Activated CD8-positive, alpha-beta T cell treated with anti-CD3 and anti-CD28 coated beads for 36 hours (primary cell): ENCODE measurements at regions not wholly inside any gene's neighbourhood (a gene's known extent, or its start where the extent isn't known, plus 50 kb on each side); places are given as distances from the start of the nearest gene placed in this dataset.

Experiments used
- ATAC-seq: fragments of 200-7000 bp; cut with Tn5 transposase; one replicate; pipeline ENCODE4 v1.10.0; 2021; ENCODE audit warnings: mild to moderate bottlenecking, moderate library complexity
- CTCF ChIA-PET: fragments of 350-600 bp; sonication (Branson Sonifier 250); formaldehyde crosslinking; loops from one replicate; lab custom pipeline; 2021; ENCODE audit warnings: antibody characterized with exemption; lab: Charles Lee
- POLR2A ChIA-PET: fragments of 350-600 bp; sonication (Branson Sonifier 250); formaldehyde crosslinking; loops from one replicate; lab custom pipeline; 2021; ENCODE audit warnings: antibody characterized with exemption; lab: Charles Lee
- DNase-seq: peaks from one replicate; pipeline ENCODE4 v3.0.0-alpha.2; 2020
- H3K27ac Mint-ChIP-seq: one replicate; pipeline ENCODE4 v1.8.0; 2021; ENCODE audit warnings: mild to moderate bottlenecking, mixed read lengths
- H3K27me3 Mint-ChIP-seq: one replicate; pipeline ENCODE4 v1.8.0; 2021; ENCODE audit warnings: mixed read lengths
- H3K36me3 Mint-ChIP-seq: one replicate; pipeline ENCODE4 v1.8.0; 2021; ENCODE audit warnings: low read depth, mixed read lengths
- H3K4me1 Mint-ChIP-seq: one replicate; pipeline ENCODE4 v1.8.0; 2021; ENCODE audit warnings: low read depth, mixed read lengths
- H3K4me3 Mint-ChIP-seq: one replicate; pipeline ENCODE4 v1.8.0; 2021; ENCODE audit warnings: mild to moderate bottlenecking, moderate library complexity, mixed read lengths
- H3K9me3 Mint-ChIP-seq: one replicate; pipeline ENCODE4 v1.8.0; 2021; ENCODE audit warnings: mixed read lengths
- intact Hi-C: fragments of 100-400 bp; cut with micrococcal nuclease; formaldehyde crosslinking; loops from one replicate; pipeline ENCODE4 v1.10.0; 2022
- TF ChIP-seq, protein P1 (sequence below): fragments of 200-600 bp; IDR thresholded peaks from one replicate; pipeline ENCODE4 v1.8.0; 2022; ENCODE audit warnings: antibody characterized with exemption, mild to moderate bottlenecking

DNA sequence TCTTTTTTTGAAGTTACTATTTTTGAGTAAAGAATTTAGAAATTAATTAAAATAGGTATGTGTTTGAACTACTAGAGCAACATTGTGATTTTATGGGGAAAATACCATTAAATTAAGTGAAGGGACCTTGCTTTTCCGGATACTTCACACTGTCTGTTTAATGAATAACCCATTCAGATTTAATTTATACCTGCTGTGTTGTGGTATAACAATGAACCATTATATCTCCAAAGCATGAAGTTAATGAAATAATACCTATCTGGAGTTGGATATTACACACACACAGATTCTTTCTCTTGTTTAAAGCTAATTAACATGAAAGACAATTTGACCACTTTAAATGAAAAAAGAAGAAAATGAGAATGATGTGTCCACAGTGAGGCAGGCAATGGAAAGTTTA, 195.0 kb upstream of the GPRIN3 start:
- CTCF ChIA-PET: interaction anchor here (0.6 to 1.0 kb wide), 2 partner anchors 14 to 22 kb away, joined by 3 to 4 read pairs; no protein-coding TSS in a partner anchor

DNA sequence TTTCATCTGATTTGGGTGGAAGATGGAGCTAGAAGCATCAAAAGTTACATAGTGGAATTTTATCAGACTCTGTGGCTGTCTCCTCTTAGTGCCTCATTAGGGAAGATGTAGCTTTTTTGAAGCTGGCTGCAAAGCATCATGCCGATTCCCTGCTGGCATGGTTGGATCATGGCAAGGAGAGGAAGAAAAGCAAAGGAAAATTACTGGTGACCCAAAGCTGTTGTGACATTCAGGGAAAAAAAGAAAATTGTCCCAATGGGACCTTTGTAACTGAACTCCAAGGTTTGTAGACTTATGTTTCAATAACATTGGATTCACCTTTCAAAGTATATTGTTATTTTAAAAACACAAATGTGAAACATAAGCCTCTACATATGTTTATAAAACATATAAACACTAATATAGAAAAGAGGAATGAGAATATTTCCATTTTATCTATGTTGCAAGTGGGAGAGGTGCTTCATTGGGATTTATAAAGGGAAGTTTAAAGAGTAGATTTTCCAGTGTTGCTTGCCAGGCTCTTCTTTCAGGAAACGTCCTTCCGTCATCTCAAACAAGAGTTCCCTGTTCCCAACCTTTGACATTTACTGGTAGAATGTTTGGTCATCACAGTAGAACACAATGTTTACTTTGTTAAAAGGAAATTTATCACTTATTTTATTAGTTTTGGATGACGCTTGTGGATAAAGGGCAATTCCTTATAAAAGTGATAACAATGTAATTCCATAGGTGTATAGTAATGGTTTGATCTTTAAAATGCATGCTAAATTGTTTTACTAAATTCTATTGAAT, 190.1 kb upstream of the GPRIN3 start:
- ChIA-PET POLR2A (no interaction called here), CTCF (interaction anchor here (1.0 kb wide), 1 partner anchor 13 kb away, joined by 5 read pairs; no protein-coding TSS in a partner anchor)
- no peak overlapping the region for H3K4me3 Mint-ChIP-seq
- H3K4me1 Mint-ChIP-seq: no peaks in the 10 kb centered on the region
- intact Hi-C loops: no loop called here
- DNase-seq: no peak
- ATAC-seq: no peak
- H3K9me3 Mint-ChIP-seq: no peaks in the 10 kb centered on the region
- TF ChIP-seq, protein P1, sequence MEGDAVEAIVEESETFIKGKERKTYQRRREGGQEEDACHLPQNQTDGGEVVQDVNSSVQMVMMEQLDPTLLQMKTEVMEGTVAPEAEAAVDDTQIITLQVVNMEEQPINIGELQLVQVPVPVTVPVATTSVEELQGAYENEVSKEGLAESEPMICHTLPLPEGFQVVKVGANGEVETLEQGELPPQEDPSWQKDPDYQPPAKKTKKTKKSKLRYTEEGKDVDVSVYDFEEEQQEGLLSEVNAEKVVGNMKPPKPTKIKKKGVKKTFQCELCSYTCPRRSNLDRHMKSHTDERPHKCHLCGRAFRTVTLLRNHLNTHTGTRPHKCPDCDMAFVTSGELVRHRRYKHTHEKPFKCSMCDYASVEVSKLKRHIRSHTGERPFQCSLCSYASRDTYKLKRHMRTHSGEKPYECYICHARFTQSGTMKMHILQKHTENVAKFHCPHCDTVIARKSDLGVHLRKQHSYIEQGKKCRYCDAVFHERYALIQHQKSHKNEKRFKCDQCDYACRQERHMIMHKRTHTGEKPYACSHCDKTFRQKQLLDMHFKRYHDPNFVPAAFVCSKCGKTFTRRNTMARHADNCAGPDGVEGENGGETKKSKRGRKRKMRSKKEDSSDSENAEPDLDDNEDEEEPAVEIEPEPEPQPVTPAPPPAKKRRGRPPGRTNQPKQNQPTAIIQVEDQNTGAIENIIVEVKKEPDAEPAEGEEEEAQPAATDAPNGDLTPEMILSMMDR: no peak
- H3K36me3 Mint-ChIP-seq: no peaks in the 10 kb centered on the region
- peaks cover 4% of the 10 kb centered on the region for H3K27me3 Mint-ChIP-seq
- no peak overlapping the region for H3K27ac Mint-ChIP-seq

More for the DNA sequence above, 195.0 kb upstream of the GPRIN3 start:
- ATAC-seq (no peak), DNase-seq (no peak)
- intact Hi-C loops: no loop called here
- Mint-ChIP-seq H3K36me3 (no peaks in the 10 kb centered on the region), H3K27me3 (peaks cover 4% of the 10 kb centered on the region), H3K27ac (no peak overlapping the region), H3K9me3 (no peaks in the 10 kb centered on the region), H3K4me3 (no peak overlapping the region), H3K4me1 (no peaks in the 10 kb centered on the region)
- POLR2A ChIA-PET: no interaction called here
- TF ChIP-seq, protein P1: no peak

DNA sequence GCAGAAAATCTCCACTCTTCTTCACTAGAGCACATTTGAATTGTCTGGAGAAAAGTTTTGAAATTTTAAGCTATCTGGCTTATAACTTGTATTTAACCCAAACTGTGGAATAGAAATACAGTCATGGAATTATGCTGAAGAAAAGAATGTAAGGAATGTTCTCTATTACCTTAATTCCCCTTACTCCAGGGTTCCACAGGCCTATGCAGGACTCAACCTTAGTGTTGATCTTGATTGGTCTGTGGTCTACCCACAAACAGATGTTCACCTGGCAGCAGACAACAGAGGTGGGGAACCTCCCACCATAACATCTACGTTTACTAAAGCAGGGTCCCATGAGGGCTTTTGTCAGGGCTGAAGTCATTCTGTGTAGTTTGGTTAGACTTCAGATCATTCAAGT, 189.3 kb upstream of the GPRIN3 start:
- DNase-seq: no peak
- intact Hi-C loops: no loop called here
- H3K4me1 Mint-ChIP-seq: no peaks in the 10 kb centered on the region
- no peaks in the 10 kb centered on the region for H3K36me3 Mint-ChIP-seq
- no peak overlapping the region for H3K4me3 Mint-ChIP-seq
- H3K27me3 Mint-ChIP-seq: peaks cover 4% of the 10 kb centered on the region
- TF ChIP-seq, protein P1: no peak
- no peak overlapping the region for H3K27ac Mint-ChIP-seq
- ATAC-seq: no peak
- H3K9me3 Mint-ChIP-seq: no peaks in the 10 kb centered on the region
- CTCF ChIA-PET: no interaction called here
- POLR2A ChIA-PET: no interaction called here

DNA sequence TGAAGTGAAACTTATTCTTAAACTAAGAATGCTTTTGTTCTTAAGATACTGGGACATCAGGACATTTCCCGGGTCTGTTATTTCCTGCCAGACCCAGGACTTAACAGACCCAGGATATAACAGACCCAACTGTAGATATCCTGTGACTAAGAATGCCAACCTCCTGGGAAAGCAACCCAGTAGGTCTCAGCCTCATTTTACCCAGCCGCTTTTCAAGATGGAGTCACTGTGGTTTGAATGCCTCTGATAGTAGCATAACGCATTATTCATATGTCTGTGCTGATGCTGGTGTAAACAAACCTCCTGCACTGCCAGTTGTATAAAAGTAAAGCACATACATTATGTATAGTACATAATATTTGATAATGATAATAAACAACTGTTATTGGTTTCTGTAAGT, 185.8 kb upstream of the GPRIN3 start:
- POLR2A ChIA-PET: no interaction called here
- Mint-ChIP-seq H3K36me3 (no peaks in the 10 kb centered on the region), H3K9me3 (no peaks in the 10 kb centered on the region), H3K27me3 (no peaks in the 10 kb centered on the region), H3K4me3 (no peak overlapping the region), H3K4me1 (no peaks in the 10 kb centered on the region), H3K27ac (no peak overlapping the region)
- DNase-seq (no peak), ATAC-seq (no peak)
- intact Hi-C loops: no loop called here
- CTCF ChIA-PET: interaction anchor here (1.2 kb wide), 1 partner anchor 238 kb away, joined by 3 read pairs; no protein-coding TSS in a partner anchor
- TF ChIP-seq, protein P1: no peak

DNA sequence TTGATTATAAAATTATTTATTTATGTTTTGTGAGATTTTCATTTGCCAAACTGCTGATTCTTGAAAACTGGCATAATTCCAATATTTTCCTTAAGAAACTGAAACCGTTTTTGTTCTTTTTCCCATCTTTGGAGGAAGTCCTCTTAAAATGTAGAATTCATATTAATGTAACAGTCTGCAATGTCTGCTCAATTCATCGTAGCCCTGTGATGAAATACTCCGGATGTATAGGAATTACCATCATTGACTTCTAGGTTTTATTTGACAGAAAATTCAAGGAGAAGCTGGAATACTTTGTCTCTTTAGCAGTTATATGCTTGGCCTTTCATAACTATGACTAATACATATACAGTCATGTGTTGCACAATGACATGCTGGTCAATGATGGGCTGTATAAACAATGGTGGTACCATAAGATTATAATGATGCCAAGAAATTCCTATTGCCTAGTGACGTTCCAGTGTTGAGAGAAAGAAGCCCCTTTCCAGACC, 185.0 kb upstream of the GPRIN3 start:
- intact Hi-C loops: no loop called here
- POLR2A ChIA-PET: interaction anchor here (0.7 kb wide), 1 partner anchor 198 kb away, joined by 3 read pairs; no protein-coding TSS in a partner anchor

More for the DNA sequence above, 185.0 kb upstream of the GPRIN3 start:
- no peak overlapping the region for H3K27ac Mint-ChIP-seq
- TF ChIP-seq, protein P1: no peak
- ATAC-seq (no peak), DNase-seq (no peak)
- H3K27me3 Mint-ChIP-seq: no peaks in the 10 kb centered on the region
- CTCF ChIA-PET: interaction anchor here (1.2 kb wide), 1 partner anchor 13 kb away, joined by 3 read pairs; no protein-coding TSS in a partner anchor
- H3K36me3 Mint-ChIP-seq: no peaks in the 10 kb centered on the region
- no peak overlapping the region for H3K4me3 Mint-ChIP-seq
- no peaks in the 10 kb centered on the region for H3K4me1 Mint-ChIP-seq
- no peaks in the 10 kb centered on the region for H3K9me3 Mint-ChIP-seq
